ENCODE measurements at regions not wholly inside any gene's neighbourhood (a gene's known extent, or its start where the extent isn't known, plus 50 kb on each side); places are given as distances from the start of the nearest gene placed in this dataset.

- TF ChIP-seq HDGF (IDR thresholded peaks at IDR 0.05; ENCODE audit: borderline replicate concordance), result no peak
- no peak for TF ChIP-seq BHLHE40 (IDR thresholded peaks at IDR 0.05; ENCODE audit: borderline replicate concordance)
Measured at GRCh38 chr7:81624021-81624592, 145.7 kb downstream of the HGF start.

Measured in HEK293T (cell line).